ENCODE measurements at regions not wholly inside any gene's neighbourhood (a gene's known extent, or its start where the extent isn't known, plus 50 kb on each side); places are given as distances from the start of the nearest gene placed in this dataset.
A peak's percentile ranks its signal among the peaks of the same experiment; 100 is the strongest.
"Not testable (repeated sequence)": the region's sequence is repeated elsewhere in the genome, so short reads cannot be mapped to it uniquely, and the experiment has no call there.

DNA sequence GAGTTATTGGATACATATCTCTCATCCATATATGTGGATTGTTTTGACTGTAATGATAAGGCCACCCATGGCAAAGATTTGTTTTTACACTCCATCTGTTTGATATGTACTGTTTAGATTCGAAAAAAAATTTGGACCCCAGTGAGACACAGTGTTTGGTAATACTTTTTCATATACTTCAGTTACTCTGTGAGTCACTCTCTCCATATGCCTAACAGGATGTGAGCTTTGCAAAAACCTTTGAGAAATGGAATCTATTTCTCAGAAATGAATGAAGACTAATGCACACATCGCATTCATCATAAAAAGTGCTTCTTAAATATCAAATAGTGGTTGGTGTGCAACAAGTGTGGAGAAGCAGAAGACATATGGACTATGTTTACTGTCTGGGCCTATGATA lies 781.5 kb downstream of the SLC6A15 start:
- intact Hi-C loops (cut with DNase I), result no loop called here
- ATAC-seq (no peak), DNase-seq (no peak)
- H3K4me3 ChIP-seq, result no peak overlapping the region
- H3K9me3 ChIP-seq, result peaks cover 0 to 7% of the 10 kb centered on the region in 2 donors
- H3K27ac ChIP-seq, result no peak overlapping the region
- H3K36me3 ChIP-seq, result no peaks in the 10 kb centered on the region
- no peak for TF ChIP-seq CTCF (IDR thresholded peaks at IDR 0.05)
- no peaks in the 10 kb centered on the region for H3K4me1 ChIP-seq
- H3K27me3 ChIP-seq, result no peaks in the 10 kb centered on the region

- no peaks in the 10 kb centered on the region for H3K36me3 ChIP-seq
- intact Hi-C loops (cut with DNase I), result no loop called here
- ATAC-seq (no peak), DNase-seq (peak in 1 of 4 donors; percentile 55)
- no peak for TF ChIP-seq CTCF (IDR thresholded peaks at IDR 0.05)
- no peak overlapping the region for H3K27ac ChIP-seq
- no peak overlapping the region for H3K4me3 ChIP-seq
- no peaks in the 10 kb centered on the region for H3K27me3 ChIP-seq
- H3K9me3 ChIP-seq, result peaks cover 0 to 7% of the 10 kb centered on the region in 2 donors
- H3K4me1 ChIP-seq, result no peaks in the 10 kb centered on the region
Observed at GRCh38 chr12:84128117-84128991, 784.2 kb downstream of the SLC6A15 start.

GRCh38 chr12:84124211-84124610 lies 788.4 kb downstream of the SLC6A15 start:
- intact Hi-C loops (cut with DNase I), result no loop called here
- Histone ChIP-seq H3K27ac (no peak overlapping the region), H3K9me3 (peaks cover 0 to 4% of the 10 kb centered on the region in 2 donors), H3K4me1 (no peaks in the 10 kb centered on the region), H3K36me3 (no peaks in the 10 kb centered on the region), H3K4me3 (no peak overlapping the region), H3K27me3 (no peaks in the 10 kb centered on the region)
- no peak for TF ChIP-seq CTCF (IDR thresholded peaks at IDR 0.05)
- no peak for ATAC-seq
- DNase-seq, result no peak

DNA sequence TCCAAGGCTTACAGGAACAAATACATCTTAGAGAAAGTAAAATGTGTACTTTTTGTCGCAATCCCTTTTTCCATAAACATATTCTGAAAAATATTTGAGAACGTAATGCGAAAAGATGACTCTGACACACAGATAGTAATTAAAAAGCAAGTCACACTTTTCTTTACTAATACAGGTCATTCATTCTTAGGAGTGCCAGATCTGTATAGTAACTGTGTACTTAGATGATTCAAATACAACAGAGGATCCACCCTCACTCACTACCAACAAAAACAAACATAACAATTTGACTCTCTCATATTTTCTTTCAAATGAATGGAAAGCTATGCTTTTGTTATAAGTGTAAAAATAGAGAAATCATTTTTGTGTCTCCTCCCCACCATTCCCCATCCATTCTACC lies 795.4 kb downstream of the SLC6A15 start:
- no peak overlapping the region for H3K4me3 ChIP-seq
- H3K27me3 ChIP-seq, result no peaks in the 10 kb centered on the region
- H3K36me3 ChIP-seq, result no peaks in the 10 kb centered on the region
- no peak overlapping the region for H3K27ac ChIP-seq
- H3K4me1 ChIP-seq, result no peaks in the 10 kb centered on the region
- no peaks in the 10 kb centered on the region for H3K9me3 ChIP-seq
- no peak for TF ChIP-seq CTCF (IDR thresholded peaks at IDR 0.05)
- ATAC-seq (no peak), DNase-seq (no peak)
- intact Hi-C loops (cut with DNase I), result no loop called here

GRCh38 chr12:84113666-84114065 lies 798.9 kb downstream of the SLC6A15 start:
- intact Hi-C loops (cut with DNase I), result no loop called here
- no peak overlapping the region for H3K27ac ChIP-seq
- no peak for TF ChIP-seq CTCF (IDR thresholded peaks at IDR 0.05)
- H3K4me3 ChIP-seq, result no peak overlapping the region
- no peaks in the 10 kb centered on the region for H3K4me1 ChIP-seq
- H3K9me3 ChIP-seq, result peaks cover 0 to 27% of the 10 kb centered on the region in 2 donors
- no peaks in the 10 kb centered on the region for H3K36me3 ChIP-seq
- no peaks in the 10 kb centered on the region for H3K27me3 ChIP-seq
- ATAC-seq, result no peak
- no peak for DNase-seq

DNA sequence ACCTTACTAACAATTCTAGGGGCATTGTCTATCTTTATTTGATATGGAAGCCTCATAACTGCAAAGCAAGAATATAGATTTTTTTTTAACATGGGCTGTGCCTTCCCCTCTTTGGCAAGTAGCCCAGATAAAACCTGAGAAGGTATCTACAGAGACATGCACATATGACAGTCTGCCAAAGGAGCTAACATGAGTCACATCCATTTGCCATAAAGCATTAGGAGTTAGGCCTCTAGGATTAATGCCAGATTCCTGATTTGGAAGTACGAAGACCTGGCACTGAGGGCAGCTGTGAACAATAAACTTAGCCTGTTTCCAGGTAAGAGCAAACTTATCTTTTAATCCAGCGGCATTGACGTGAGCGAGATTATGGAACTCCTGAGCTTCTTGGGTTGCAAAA lies 808.7 kb downstream of the SLC6A15 start:
- H3K4me1 ChIP-seq; ATAC-seq; H3K27ac ChIP-seq; H3K36me3 ChIP-seq; H3K4me3 ChIP-seq; DNase-seq; intact Hi-C loops (cut with DNase I); H3K27me3 ChIP-seq: not testable (repeated sequence)
- H3K9me3 ChIP-seq, result peaks cover 0 to 82% of the 10 kb centered on the region in 2 donors

DNA sequence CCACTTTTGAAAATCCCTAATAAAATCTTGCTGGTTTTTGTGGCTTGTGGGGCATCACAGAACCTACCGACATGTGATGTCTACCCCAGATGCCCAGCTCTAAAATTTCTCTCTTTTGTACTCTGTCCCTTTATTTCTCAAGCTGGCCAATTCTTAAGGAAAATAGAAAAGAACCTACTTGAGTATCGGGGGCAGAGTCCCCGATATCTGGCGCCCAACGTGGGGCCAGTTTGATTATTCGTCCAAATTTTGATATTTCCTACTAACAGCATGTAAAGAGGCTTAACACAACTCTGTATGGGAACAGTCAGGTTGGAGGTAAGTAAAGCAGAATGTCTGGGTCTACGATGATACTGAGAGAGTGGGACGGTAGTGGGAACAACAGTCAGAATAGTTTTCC lies 810.6 kb downstream of the SLC6A15 start:
- ATAC-seq; H3K27me3 ChIP-seq; H3K4me1 ChIP-seq; DNase-seq; intact Hi-C loops (cut with DNase I); H3K27ac ChIP-seq; H3K36me3 ChIP-seq; H3K4me3 ChIP-seq: not testable (repeated sequence)
- peaks cover 0 to 89% of the 10 kb centered on the region in 2 donors for H3K9me3 ChIP-seq

DNA sequence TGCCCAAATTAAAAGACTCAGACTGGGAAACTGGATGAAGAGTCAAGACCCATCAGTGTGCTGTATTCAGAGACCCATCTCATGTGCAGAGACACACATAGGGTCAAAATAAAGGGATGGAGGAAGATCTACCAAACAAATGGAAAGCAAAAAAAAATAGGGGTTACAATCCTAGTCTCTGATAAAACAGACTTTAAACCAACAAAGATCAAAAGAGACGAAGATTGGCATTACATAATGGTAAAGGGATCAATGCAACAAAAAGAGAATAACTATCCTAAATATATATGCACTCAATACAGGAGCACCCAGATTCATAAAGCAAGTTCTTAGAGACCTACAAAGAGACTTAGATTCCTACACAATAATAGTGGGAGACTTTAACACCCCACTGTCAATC lies 813.0 kb downstream of the SLC6A15 start:
- DNase-seq; ATAC-seq; H3K27ac ChIP-seq; H3K27me3 ChIP-seq; intact Hi-C loops (cut with DNase I); H3K36me3 ChIP-seq; H3K4me1 ChIP-seq; H3K4me3 ChIP-seq: not testable (repeated sequence)
- H3K9me3 ChIP-seq, result peaks cover 0 to 77% of the 10 kb centered on the region in 2 donors
